ENCODE measurements at regions not wholly inside any gene's neighbourhood (a gene's known extent, or its start where the extent isn't known, plus 50 kb on each side); places are given as distances from the start of the nearest gene placed in this dataset.

DNA sequence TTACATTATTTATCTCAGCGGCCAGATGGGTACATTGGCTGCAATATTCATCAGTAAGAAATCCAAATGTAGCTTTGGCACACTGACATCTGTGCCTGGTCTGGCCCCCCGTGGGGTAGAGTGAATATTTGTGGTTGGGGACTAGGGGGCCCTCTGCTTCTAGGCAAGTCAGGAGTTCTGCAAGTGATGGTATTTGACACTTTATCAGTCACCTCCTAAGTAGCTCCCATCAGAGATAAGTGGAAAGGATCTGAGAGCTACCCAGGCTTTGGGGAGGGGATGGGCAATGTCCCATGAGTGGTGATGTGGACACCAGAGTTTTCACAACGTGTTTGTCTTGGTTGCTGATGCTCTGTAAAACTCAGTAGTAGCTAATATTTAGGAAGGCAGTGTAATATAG is 609.9 kb upstream of the RBFOX1 start:
- no peak for TF ChIP-seq POLR2AphosphoS5 (IDR thresholded peaks at IDR 0.05; ENCODE audit: low read depth, low read length)
- TF ChIP-seq, protein P1, sequence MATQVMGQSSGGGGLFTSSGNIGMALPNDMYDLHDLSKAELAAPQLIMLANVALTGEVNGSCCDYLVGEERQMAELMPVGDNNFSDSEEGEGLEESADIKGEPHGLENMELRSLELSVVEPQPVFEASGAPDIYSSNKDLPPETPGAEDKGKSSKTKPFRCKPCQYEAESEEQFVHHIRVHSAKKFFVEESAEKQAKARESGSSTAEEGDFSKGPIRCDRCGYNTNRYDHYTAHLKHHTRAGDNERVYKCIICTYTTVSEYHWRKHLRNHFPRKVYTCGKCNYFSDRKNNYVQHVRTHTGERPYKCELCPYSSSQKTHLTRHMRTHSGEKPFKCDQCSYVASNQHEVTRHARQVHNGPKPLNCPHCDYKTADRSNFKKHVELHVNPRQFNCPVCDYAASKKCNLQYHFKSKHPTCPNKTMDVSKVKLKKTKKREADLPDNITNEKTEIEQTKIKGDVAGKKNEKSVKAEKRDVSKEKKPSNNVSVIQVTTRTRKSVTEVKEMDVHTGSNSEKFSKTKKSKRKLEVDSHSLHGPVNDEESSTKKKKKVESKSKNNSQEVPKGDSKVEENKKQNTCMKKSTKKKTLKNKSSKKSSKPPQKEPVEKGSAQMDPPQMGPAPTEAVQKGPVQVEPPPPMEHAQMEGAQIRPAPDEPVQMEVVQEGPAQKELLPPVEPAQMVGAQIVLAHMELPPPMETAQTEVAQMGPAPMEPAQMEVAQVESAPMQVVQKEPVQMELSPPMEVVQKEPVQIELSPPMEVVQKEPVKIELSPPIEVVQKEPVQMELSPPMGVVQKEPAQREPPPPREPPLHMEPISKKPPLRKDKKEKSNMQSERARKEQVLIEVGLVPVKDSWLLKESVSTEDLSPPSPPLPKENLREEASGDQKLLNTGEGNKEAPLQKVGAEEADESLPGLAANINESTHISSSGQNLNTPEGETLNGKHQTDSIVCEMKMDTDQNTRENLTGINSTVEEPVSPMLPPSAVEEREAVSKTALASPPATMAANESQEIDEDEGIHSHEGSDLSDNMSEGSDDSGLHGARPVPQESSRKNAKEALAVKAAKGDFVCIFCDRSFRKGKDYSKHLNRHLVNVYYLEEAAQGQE (IDR thresholded peaks at IDR 0.05; ENCODE audit: insufficient read depth in 1 of 2, low read depth in 2 of 2, low read length in 2 of 2) = no peak
- no peak for TF ChIP-seq TAF1 (IDR thresholded peaks at IDR 0.05; ENCODE audit: borderline replicate concordance, insufficient read depth, low read length)
- no peak for TF ChIP-seq SIN3A (IDR thresholded peaks at IDR 0.05; ENCODE audit: borderline replicate concordance, insufficient read depth, low read length)
- TF ChIP-seq FOXP2 (optimal IDR thresholded peaks at IDR 0.05; ENCODE audit: borderline replicate concordance, extremely low read depth, extremely low read length, insufficient read depth) = no peak

DNA sequence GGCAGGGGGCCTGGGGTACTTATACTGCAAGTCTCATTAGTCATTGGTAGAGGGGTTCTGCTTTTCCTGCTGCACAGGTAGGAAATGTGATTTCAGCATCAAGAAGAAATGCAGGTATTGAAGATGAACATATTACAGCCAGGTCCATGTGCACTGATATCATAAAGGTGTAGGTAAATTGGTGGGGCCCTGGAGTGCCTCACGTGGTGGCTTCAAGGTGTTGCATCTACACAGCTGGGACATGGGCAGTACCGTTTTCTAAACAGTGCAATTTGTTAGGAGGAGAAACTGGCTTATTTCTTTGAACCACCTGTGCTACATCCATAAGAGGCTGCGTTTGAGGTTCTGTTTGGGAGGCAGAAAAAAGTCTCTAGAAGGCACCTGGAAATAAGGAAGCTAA is 618.1 kb upstream of the RBFOX1 start:
- no peak for TF ChIP-seq POLR2AphosphoS5 (IDR thresholded peaks at IDR 0.05; ENCODE audit: low read depth, low read length)
- TF ChIP-seq FOXP2 (optimal IDR thresholded peaks at IDR 0.05; ENCODE audit: borderline replicate concordance, extremely low read depth, extremely low read length, insufficient read depth) = no peak
- TF ChIP-seq SIN3A (IDR thresholded peaks at IDR 0.05; ENCODE audit: borderline replicate concordance, insufficient read depth, low read length) = no peak
- TF ChIP-seq TAF1 (IDR thresholded peaks at IDR 0.05; ENCODE audit: borderline replicate concordance, insufficient read depth, low read length) = no peak
- TF ChIP-seq, protein P1 (IDR thresholded peaks at IDR 0.05; ENCODE audit: insufficient read depth in 1 of 2, low read depth in 2 of 2, low read length in 2 of 2) = no peak

DNA sequence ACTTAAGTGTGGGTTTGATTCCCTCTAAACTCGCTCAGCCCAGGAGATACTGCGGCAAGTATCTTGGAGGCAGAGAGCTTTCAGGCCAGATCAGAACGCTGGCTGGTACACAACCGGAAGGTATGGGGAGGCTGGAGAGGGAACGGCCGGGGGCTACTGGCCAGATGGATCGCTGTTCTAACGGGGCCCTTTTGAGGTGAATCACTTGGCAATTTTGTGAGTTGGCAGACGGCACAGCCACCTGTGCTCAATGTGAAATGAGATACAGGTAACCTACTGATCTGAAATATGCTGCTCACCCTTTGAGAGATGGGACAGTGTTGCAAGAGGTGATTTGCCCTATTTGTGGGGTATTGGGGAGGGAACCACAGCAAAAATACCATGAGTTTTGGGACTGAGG is 622.9 kb upstream of the RBFOX1 start:
- TF ChIP-seq SIN3A (IDR thresholded peaks at IDR 0.05; ENCODE audit: borderline replicate concordance, insufficient read depth, low read length) (no peak), TAF1 (IDR thresholded peaks at IDR 0.05; ENCODE audit: borderline replicate concordance, insufficient read depth, low read length) (no peak), FOXP2 (optimal IDR thresholded peaks at IDR 0.05; ENCODE audit: borderline replicate concordance, extremely low read depth, extremely low read length, insufficient read depth) (no peak), POLR2AphosphoS5 (IDR thresholded peaks at IDR 0.05; ENCODE audit: low read depth, low read length) (no peak)
- TF ChIP-seq, protein P1 (IDR thresholded peaks at IDR 0.05; ENCODE audit: insufficient read depth in 1 of 2, low read depth in 2 of 2, low read length in 2 of 2) = no peak

DNA sequence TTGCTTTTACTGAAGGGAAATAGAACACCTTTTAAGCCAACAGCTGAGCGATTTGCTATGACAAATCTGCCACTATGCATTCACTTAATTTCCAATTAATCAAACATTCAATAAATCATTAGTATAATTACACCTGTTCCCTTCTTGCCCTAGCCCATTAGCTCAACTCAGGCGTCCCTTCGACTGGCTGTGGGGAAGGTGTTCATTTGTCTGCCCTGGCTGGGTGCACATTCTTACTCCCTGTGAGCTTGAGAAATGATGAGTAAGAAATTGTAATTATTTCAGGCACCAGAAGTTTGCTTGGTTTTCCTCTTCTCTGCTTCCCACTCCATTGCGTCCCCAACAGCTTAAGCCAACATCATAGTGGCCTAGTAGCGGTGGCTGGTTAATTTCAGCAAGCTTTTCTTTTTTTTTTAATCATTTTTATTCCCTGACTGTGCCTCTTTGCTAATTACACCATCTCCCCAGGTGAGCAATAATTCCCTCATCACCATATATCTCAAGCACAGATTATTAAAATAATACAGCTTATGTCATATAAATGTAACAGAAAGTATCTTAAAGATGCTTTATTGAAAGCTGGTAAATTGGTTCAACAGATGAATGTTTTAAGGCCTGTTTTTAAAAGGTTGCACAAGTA is 623.9 kb upstream of the RBFOX1 start:
- TF ChIP-seq, protein P1 (IDR thresholded peaks at IDR 0.05; ENCODE audit: insufficient read depth in 1 of 2, low read depth in 2 of 2, low read length in 2 of 2) = no peak
- no peak for TF ChIP-seq FOXP2 (optimal IDR thresholded peaks at IDR 0.05; ENCODE audit: borderline replicate concordance, extremely low read depth, extremely low read length, insufficient read depth)
- TF ChIP-seq SIN3A (IDR thresholded peaks at IDR 0.05; ENCODE audit: borderline replicate concordance, insufficient read depth, low read length) = no peak
- no peak for TF ChIP-seq TAF1 (IDR thresholded peaks at IDR 0.05; ENCODE audit: borderline replicate concordance, insufficient read depth, low read length)
- no peak for TF ChIP-seq POLR2AphosphoS5 (IDR thresholded peaks at IDR 0.05; ENCODE audit: low read depth, low read length)
